K562 (cell line): ENCODE measurements at regions not wholly inside any gene's neighbourhood (a gene's known extent, or its start where the extent isn't known, plus 50 kb on each side); places are given as distances from the start of the nearest gene placed in this dataset.

Experiments used
- ATAC-seq: fragments of 200-7000 bp; cut with Tn5 transposase; 3 replicates; pipeline ENCODE4 v1.9.1; 2020; ENCODE audit warnings: moderate library complexity
- BruUV-seq: library from RNA; stranded (reverse); fragments of 400-500 nt; replicated peaks from 2 replicates; lab custom pipeline; 2021; lab: Mats Ljungman, UMichigan
- CTCF ChIA-PET: fragments of 300-600 bp; formaldehyde crosslinking; extraction: SDS; loops from one replicate; lab custom pipeline; 2021; ENCODE audit warnings: low intra/inter-chr PET ratio; lab: Yijun Ruan, JAX
- POLR2A ChIA-PET: fragments of 300-600, 350-650 bp; sonication (Branson Sonifier 250); formaldehyde crosslinking; extraction: SDS; loops from one replicate; lab custom pipeline; 2021; ENCODE audit warnings: antibody characterized with exemption, inconsistent platforms; lab: Yijun Ruan, JAX
- DNase-seq, 4 experiments: peaks; one replicate each; pipeline versions ENCODE4 v3.0.0 to v3.0.0-alpha.2; 2011 to 2018; ENCODE audit warnings: low spot score in 3 of 4, mixed read lengths in 3 of 4; ENCODE audit errors: extremely low read depth in 1 of 4
- FAIRE-seq: peaks from 2 replicates; lab custom pipeline; 2011; peaks lifted over from hg19 to GRCh38; lab: Jason Lieb, UNC
- H2AFZ ChIP-seq: 2 replicates; pipeline ENCODE4 v1.6.0; 2011; ENCODE audit warnings: low read depth, low read length, control low read depth, inconsistent platforms
- H3K27ac ChIP-seq: fragments of 200-600 bp; 3 replicates; pipeline ENCODE4 v1.8.0; 2011; ENCODE audit warnings: low read depth, mild to moderate bottlenecking, control low read depth, inconsistent platforms, low read length, moderate library complexity, mixed read lengths; ENCODE audit errors: extremely low read depth
- H3K27me3 ChIP-seq, 2 experiments: fragments of 300-600 bp in 1 of 2; 2 replicates in 1 of 2; 3 replicates in 1 of 2; pipeline versions ENCODE4 v1.6.0 to v1.8.0; 2011; ENCODE audit warnings: inconsistent platforms in 2 of 2, low read length in 2 of 2, mild to moderate bottlenecking in 1 of 2, mixed read lengths in 1 of 2, moderate library complexity in 1 of 2; ENCODE audit not compliant: control insufficient read depth in 2 of 2, insufficient read depth in 2 of 2
- H3K36me3 ChIP-seq: fragments of 300-600 bp; 3 replicates; pipeline ENCODE4 v1.8.0; 2011; ENCODE audit warnings: mild to moderate bottlenecking, low read length, inconsistent platforms; ENCODE audit not compliant: control insufficient read depth, insufficient read depth
- H3K4me1 ChIP-seq, 2 experiments: fragments of 200-600 bp in 1 of 2; replicated peaks in 1 of 2; 2 replicates in 1 of 2; 3 replicates in 1 of 2; pipeline versions ENCODE4 v1.5.1 to v1.8.0; 2011; ENCODE audit warnings: inconsistent platforms in 2 of 2, low read length in 2 of 2, mild to moderate bottlenecking in 1 of 2, mixed read lengths in 1 of 2, moderate library complexity in 1 of 2; ENCODE audit not compliant: control insufficient read depth in 2 of 2, insufficient read depth in 2 of 2
- H3K4me2 ChIP-seq: 2 replicates; pipeline ENCODE4 v1.6.1; 2011; ENCODE audit warnings: low read length, control low read depth, inconsistent platforms, mixed read lengths; ENCODE audit not compliant: insufficient read depth
- H3K4me3 ChIP-seq: fragments of 200-600 bp; sonication (generic), shearing (Covaris generic); 2 replicates; pipeline ENCODE4 v1.5.1; 2016; ENCODE audit warnings: control low read depth, inconsistent platforms
- H3K79me2 ChIP-seq: fragments of 200-600 bp; 3 replicates; pipeline ENCODE4 v1.8.0; 2011; ENCODE audit warnings: low read length, inconsistent platforms; ENCODE audit not compliant: control insufficient read depth, insufficient read depth
- H3K9ac ChIP-seq, 2 experiments: 2 replicates each; pipeline versions ENCODE4 v1.6.0 to v1.6.1; 2011; ENCODE audit warnings: low read depth in 2 of 2, low read length in 2 of 2, control low read depth in 1 of 2, inconsistent platforms in 1 of 2, mild to moderate bottlenecking in 1 of 2, mixed read lengths in 1 of 2; ENCODE audit not compliant: insufficient read depth in 1 of 2
- H3K9me1 ChIP-seq: one replicate; pipeline ENCODE4 v1.6.0; 2011; ENCODE audit warnings: inconsistent platforms, mild to moderate bottlenecking, low read length, moderate library complexity; ENCODE audit not compliant: control insufficient read depth, insufficient read depth
- H3K9me3 ChIP-seq: replicated peaks from 2 replicates; pipeline ENCODE4 v1.5.1; 2011; ENCODE audit warnings: low read depth, low read length, inconsistent platforms; ENCODE audit not compliant: control insufficient read depth, insufficient read depth
- H4K20me1 ChIP-seq: replicated peaks from 2 replicates; pipeline ENCODE4 v1.6.1; 2011; ENCODE audit warnings: low read length, inconsistent platforms, mixed read lengths; ENCODE audit not compliant: control insufficient read depth, insufficient read depth
- BDP1 ChIP-seq: IDR thresholded peaks from 3 replicates; pipeline ENCODE4 v1.6.1; 2011; ENCODE audit not compliant: insufficient read length, insufficient read depth
- EHMT2 ChIP-seq: fragments of 450-650 bp; IDR thresholded peaks from 2 replicates; pipeline ENCODE4 v1.6.1; 2018; ENCODE audit warnings: antibody characterized with exemption
- EWSR1 ChIP-seq: fragments of 450-650 bp; IDR thresholded peaks from 2 replicates; pipeline ENCODE4 v1.6.1; 2018; ENCODE audit warnings: borderline replicate concordance, mild to moderate bottlenecking, low read depth, moderate library complexity; ENCODE audit not compliant: partially characterized antibody
- FOSL1 ChIP-seq: fragments of 200-800 bp; sonication (Bioruptor generic); conservative IDR thresholded peaks from 2 replicates; pipeline ENCODE4 v1.6.1; 2016; ENCODE audit warnings: missing genetic modification characterization, missing compliant biosample characterization
- GATAD2B ChIP-seq: fragments of 450-650 bp; IDR thresholded peaks from 2 replicates; pipeline ENCODE4 v1.6.1; 2017; ENCODE audit warnings: mild to moderate bottlenecking, borderline replicate concordance
- PCBP1 ChIP-seq: fragments of 200-400 bp; formaldehyde crosslinking; IDR thresholded peaks from 2 replicates; pipeline ENCODE4 v1.6.1; 2018; ENCODE audit warnings: mild to moderate bottlenecking, low read depth, low read length; ENCODE audit not compliant: poor library complexity, severe bottlenecking
- POLR2G ChIP-seq: fragments of 200-400 bp; formaldehyde crosslinking; IDR thresholded peaks from 2 replicates; pipeline ENCODE4 v1.6.1; 2017; ENCODE audit warnings: low read depth, mild to moderate bottlenecking, antibody characterized with exemption, low read length, moderate library complexity
- PTTG1 ChIP-seq: fragments of 450-650 bp; IDR thresholded peaks from 2 replicates; pipeline ENCODE4 v1.6.1; 2016; ENCODE audit warnings: low read depth, mild to moderate bottlenecking, missing genetic modification characterization, missing compliant biosample characterization
- RBM17 ChIP-seq: fragments of 200-400 bp; formaldehyde crosslinking; IDR thresholded peaks from 2 replicates; pipeline ENCODE4 v1.6.1; 2017; ENCODE audit warnings: low read depth, mild to moderate bottlenecking, low read length, borderline replicate concordance
- RBM34 ChIP-seq: fragments of 200-400 bp; formaldehyde crosslinking; IDR thresholded peaks from 2 replicates; pipeline ENCODE4 v1.6.1; 2018; ENCODE audit warnings: low read length, borderline replicate concordance; ENCODE audit not compliant: insufficient read depth
- SPI1 ChIP-seq: IDR thresholded peaks from 2 replicates; pipeline ENCODE4 v1.6.1; 2011; ENCODE audit warnings: low read depth, low read length, control low read depth, borderline replicate concordance
- ZNF23 ChIP-seq: fragments of 250-450 bp; sonication (Bioruptor Pico); IDR thresholded peaks from 2 replicates; pipeline ENCODE4 v1.4.0; 2020; ENCODE audit warnings: mild to moderate bottlenecking
- WGBS: fragments of 100-300 bp; shearing (Covaris generic); methylation state at CpG from one replicate; pipeline ENCODE4 v1.1.6; 2016; ENCODE audit warnings: low coverage, mixed read lengths; ENCODE audit not compliant: insufficient coverage; ENCODE audit errors: missing lambda C conversion rate; 5-methylcytosine and 5-hydroxymethylcytosine counted together
- in situ Hi-C: fragments of 300-500 bp; cut with MboI; formaldehyde crosslinking; loops from 4 replicates; pipeline ENCODE4 v1.15.0; 2018; ENCODE audit warnings: inconsistent platforms, mixed read lengths
- intact Hi-C: fragments of 100-400 bp; cut with micrococcal nuclease; formaldehyde crosslinking; loops from 2 replicates; pipeline ENCODE4 v1.14.2; 2022

- no peak for FAIRE-seq
- Histone ChIP-seq H4K20me1 (no peaks in the 10 kb centered on the region), H3K9me3 (no peaks in the 10 kb centered on the region)
- WGBS, result 2% methylated on average over 16 of the region's 16 CpGs
- intact Hi-C loops (no loop called here), in situ Hi-C loops (no loop called here)
- TF ChIP-seq PTTG1 (no peak), ZNF23 (CRISPR knock-in tag) (no peak), RBM17 (no peak), BDP1 (no peak), PCBP1 (no peak), FOSL1 (tag) (peak; percentile 64), RBM34 (no peak), GATAD2B (no peak), POLR2G (no peak), EHMT2 (no peak), EWSR1 (no peak), SPI1 (peak; percentile 71; the same call in 1 of the 2 replicates)
- TF ChIP-seq, all 486 proteins: peak for 2
- Histone ChIP-seq H3K27ac (no peak overlapping the region), H3K36me3 (no peaks in the 10 kb centered on the region), H3K4me2 (no peak overlapping the region), H3K4me3 (no peak overlapping the region), H2AFZ (no peak overlapping the region), H3K27me3 (peaks cover 13 to 69% of the 10 kb centered on the region in 2 experiments), H3K9me1 (no peaks in the 10 kb centered on the region), H3K4me1 (no peaks in the 10 kb centered on the region), H3K9ac (no peak overlapping the region), H3K79me2 (no peaks in the 10 kb centered on the region)
- BruUV-seq, result no TSS peak
- ChIA-PET POLR2A (interaction anchor here (0.5 to 0.7 kb wide), 2 partner anchors 17 to 18 kb away, joined by 3 to 4 read pairs; no protein-coding TSS in a partner anchor), CTCF (no interaction called here)
- no peak; the same call in 2 of the 3 replicates for ATAC-seq
- no peak for DNase-seq
Measured at GRCh38 chr6:170048615-170049256, 242.1 kb downstream of the DLL1 start.
